Stomach (tissue), 4 donors: ENCODE measurements at regions not wholly inside any gene's neighbourhood (a gene's known extent, or its start where the extent isn't known, plus 50 kb on each side); places are given as distances from the start of the nearest gene placed in this dataset.

Experiments
- CTCF ChIP-seq, 7 experiments: fragments of 450-650 bp in 4 of 7; fragments of 200-600 bp in 3 of 7; sonication (generic) in 3 of 7; IDR thresholded peaks; one replicate each; pipeline ENCODE4 v1.5.1; 2016 to 2019; ENCODE audit warnings: antibody characterized with exemption in 7 of 7, control low read depth in 2 of 7, mild to moderate bottlenecking in 1 of 7
- POLR2A ChIP-seq, 4 donors: fragments of 450-650 bp; IDR thresholded peaks; one replicate each; pipeline ENCODE4 v1.6.1; 2016; ENCODE audit warnings: antibody characterized with exemption in 4 of 4, control low read depth in 2 of 4, mild to moderate bottlenecking in 1 of 4, moderate library complexity in 1 of 4
- POLR2AphosphoS5 ChIP-seq, 3 donors: sonication (generic); formaldehyde crosslinking; IDR thresholded peaks; one replicate each; pipeline ENCODE4 v1.6.1; 2016; ENCODE audit warnings: antibody characterized with exemption in 3 of 3

GRCh38 chr4:130238121-130238520 lies 1142.2 kb downstream of the C4orf33 start:
- TF ChIP-seq POLR2AphosphoS5 (IDR thresholded peaks at IDR 0.05) (no peak), CTCF (IDR thresholded peaks at IDR 0.05) (no peak), POLR2A (IDR thresholded peaks at IDR 0.05) (no peak)
